ENCODE measurements at regions not wholly inside any gene's neighbourhood (a gene's known extent, or its start where the extent isn't known, plus 50 kb on each side); places are given as distances from the start of the nearest gene placed in this dataset.

- no peak for TF ChIP-seq CTCF (IDR thresholded peaks at IDR 0.05)
- no peak for TF ChIP-seq POLR2A (IDR thresholded peaks at IDR 0.05)
- no peak for TF ChIP-seq EP300 (IDR thresholded peaks at IDR 0.05)
- TF ChIP-seq POLR2AphosphoS5 (IDR thresholded peaks at IDR 0.05), result no peak
Measured at GRCh38 chr4:116217781-116218180, 867.6 kb downstream of the TRAM1L1 start.

Measured in sigmoid colon (tissue), 4 donors.